Aorta (tissue), 5 donors: ENCODE measurements at regions not wholly inside any gene's neighbourhood (a gene's known extent, or its start where the extent isn't known, plus 50 kb on each side); places are given as distances from the start of the nearest gene placed in this dataset.

ENCODE experiments used
- ATAC-seq: fragments of 200-7000 bp; cut with Tn5 transposase; one replicate; pipeline ENCODE4 v1.9.1; 2022; ENCODE audit warnings: moderate library complexity; ENCODE audit not compliant: low FRiP score
- DNase-seq, 2 donors: peaks; one replicate each; pipeline ENCODE4 v3.0.0-alpha.2; 2020
- H3K27ac ChIP-seq, 2 donors: one replicate each; pipeline ENCODE4 v1.5.1; 2013; ENCODE audit warnings: low read length in 2 of 2, mild to moderate bottlenecking in 2 of 2, moderate library complexity in 2 of 2, control low read depth in 1 of 2, inconsistent platforms in 1 of 2, low read depth in 1 of 2
- H3K27me3 ChIP-seq, 2 donors: one replicate each; pipeline ENCODE4 v1.6.1; 2013; ENCODE audit warnings: control low read depth in 1 of 2, low read length in 1 of 2, mild to moderate bottlenecking in 1 of 2, moderate library complexity in 1 of 2; ENCODE audit not compliant: insufficient read depth in 2 of 2, control insufficient read depth in 1 of 2
- H3K36me3 ChIP-seq, 2 donors: one replicate each; pipeline ENCODE4 v1.6.1; 2013; ENCODE audit warnings: control low read depth in 1 of 2, low read length in 1 of 2, mild to moderate bottlenecking in 1 of 2; ENCODE audit not compliant: insufficient read depth in 2 of 2, control insufficient read depth in 1 of 2
- H3K4me1 ChIP-seq, 2 donors: one replicate each; pipeline ENCODE4 v1.6.1; 2013; ENCODE audit warnings: low read length in 2 of 2, control low read depth in 1 of 2, mild to moderate bottlenecking in 1 of 2, moderate library complexity in 1 of 2; ENCODE audit not compliant: insufficient read depth in 2 of 2, control insufficient read depth in 1 of 2
- H3K4me3 ChIP-seq, 2 donors: one replicate each; pipeline ENCODE4 v1.5.1; 2013; ENCODE audit warnings: low read length in 2 of 2, control low read depth in 1 of 2, mild to moderate bottlenecking in 1 of 2
- H3K9me3 ChIP-seq: one replicate; pipeline ENCODE4 v1.6.1; 2013; ENCODE audit warnings: mild to moderate bottlenecking, low read length; ENCODE audit not compliant: control insufficient read depth
- WGBS, 2 donors: extraction: QIAGEN DNeasy Blood & Tissue Kit; methylation state at CpG; one replicate each; pipeline ENCODE4 v1.1.7; 2013; 5-methylcytosine and 5-hydroxymethylcytosine counted together
- intact Hi-C, 2 donors: fragments of 100-400 bp; cut with DNase I; formaldehyde crosslinking; loops; one replicate each; pipeline versions ENCODE4 v1.14.2 to v1.15.0; 2022
- donor health status: healthy with polysubstance abuse.
- donor health status: Bipolar disorder and iron deficiency.
- donor health status: DM: no; HTN: no; CAD: no.
- donor health status: DM: no; HTN: no; CAD: no.
- donor health status: DM: yes; HTN: yes; CAD: no.

GRCh38 chr16:10232757-10233156 lies 50.5 kb upstream of the GRIN2A start:
- H3K4me1 ChIP-seq: no peaks in the 10 kb centered on the region
- intact Hi-C loops: no loop called here
- H3K4me3 ChIP-seq: no peak overlapping the region
- H3K27me3 ChIP-seq: peaks cover 0 to 4% of the 10 kb centered on the region in 2 donors
- H3K36me3 ChIP-seq: no peaks in the 10 kb centered on the region
- no peak overlapping the region for H3K27ac ChIP-seq
- H3K9me3 ChIP-seq: peaks cover 14% of the 10 kb centered on the region
- 80 to 95% methylated on average over 1 of the region's 1 CpG for WGBS, 2 donors
- no peak for ATAC-seq
- DNase-seq: no peak

GRCh38 chr16:10239640-10240039 lies 57.4 kb upstream of the GRIN2A start:
- H3K27me3 ChIP-seq: no peaks in the 10 kb centered on the region
- no peaks in the 10 kb centered on the region for H3K36me3 ChIP-seq
- no peaks in the 10 kb centered on the region for H3K9me3 ChIP-seq
- H3K4me3 ChIP-seq: no peak overlapping the region
- 65 to 69% methylated on average over 8 of the region's 8 CpGs for WGBS, 2 donors
- no peak overlapping the region for H3K27ac ChIP-seq
- DNase-seq (no peak), ATAC-seq (no peak)
- no peaks in the 10 kb centered on the region for H3K4me1 ChIP-seq
- intact Hi-C loops: no loop called here

GRCh38 chr16:10240854-10241613 lies 58.8 kb upstream of the GRIN2A start:
- H3K36me3 ChIP-seq: no peaks in the 10 kb centered on the region
- intact Hi-C loops: no loop called here
- no peak overlapping the region for H3K27ac ChIP-seq

GRCh38 chr16:10242097-10242496 lies 59.9 kb upstream of the GRIN2A start:
- ATAC-seq (no peak), DNase-seq (no peak)
- WGBS, 2 donors: 6 to 10% methylated on average over 2 of the region's 2 CpGs
- H3K36me3 ChIP-seq: no peaks in the 10 kb centered on the region
- H3K27me3 ChIP-seq: no peaks in the 10 kb centered on the region
- no peak overlapping the region for H3K27ac ChIP-seq
- no peak overlapping the region for H3K4me3 ChIP-seq
- H3K9me3 ChIP-seq: no peaks in the 10 kb centered on the region
- H3K4me1 ChIP-seq: no peaks in the 10 kb centered on the region
- intact Hi-C loops: no loop called here

More at GRCh38 chr16:10240854-10241613, 58.8 kb upstream of the GRIN2A start:
- H3K9me3 ChIP-seq: no peaks in the 10 kb centered on the region
- 71 to 77% methylated on average over 7 of the region's 7 CpGs for WGBS, 2 donors
- H3K4me3 ChIP-seq: no peak overlapping the region
- no peaks in the 10 kb centered on the region for H3K4me1 ChIP-seq
- DNase-seq (no peak), ATAC-seq (no peak)
- H3K27me3 ChIP-seq: no peaks in the 10 kb centered on the region

GRCh38 chr16:10242916-10243315 lies 60.7 kb upstream of the GRIN2A start:
- Histone ChIP-seq H3K36me3 (no peaks in the 10 kb centered on the region), H3K4me1 (no peaks in the 10 kb centered on the region), H3K27ac (no peak overlapping the region), H3K9me3 (no peaks in the 10 kb centered on the region), H3K4me3 (no peak overlapping the region), H3K27me3 (no peaks in the 10 kb centered on the region)
- DNase-seq (no peak), ATAC-seq (no peak)
- intact Hi-C loops: no loop called here
- 85 to 91% methylated on average over 6 of the region's 6 CpGs for WGBS, 2 donors

- H3K9me3 ChIP-seq: no peaks in the 10 kb centered on the region
- H3K4me3 ChIP-seq: no peak overlapping the region
- H3K27ac ChIP-seq: no peak overlapping the region
- H3K4me1 ChIP-seq: no peaks in the 10 kb centered on the region
- DNase-seq: no peak
- intact Hi-C loops: no loop called here
- ATAC-seq: no peak
- H3K36me3 ChIP-seq: no peaks in the 10 kb centered on the region
- no peaks in the 10 kb centered on the region for H3K27me3 ChIP-seq
- WGBS, 2 donors: 34 to 44% methylated on average over 10 of the region's 10 CpGs
Measured at GRCh38 chr16:10245002-10245401, 62.8 kb upstream of the GRIN2A start.

- Histone ChIP-seq H3K4me3 (no peak overlapping the region), H3K9me3 (no peaks in the 10 kb centered on the region), H3K4me1 (no peaks in the 10 kb centered on the region), H3K27ac (no peak overlapping the region), H3K36me3 (no peaks in the 10 kb centered on the region), H3K27me3 (no peaks in the 10 kb centered on the region)
- 38 to 39% methylated on average over 12 of the region's 12 CpGs for whole genome bisulfite sequencing, 2 donors
- no peak for ATAC-seq
- no peak for DNase-seq
- intact Hi-C loops: loop anchor here in 1 of 2 donors (5.0 kb wide), 1 partner anchor 487 kb away; no protein-coding TSS in a partner anchor
Measured at GRCh38 chr16:10250137-10250828, 68.1 kb upstream of the GRIN2A start.

GRCh38 chr16:10252155-10252554 lies 69.9 kb upstream of the GRIN2A start:
- no peaks in the 10 kb centered on the region for H3K27me3 ChIP-seq
- no peaks in the 10 kb centered on the region for H3K36me3 ChIP-seq
- intact Hi-C loops: loop anchor here in 1 of 2 donors (5.0 kb wide), 1 partner anchor 485 kb away; no protein-coding TSS in a partner anchor
- 88 to 91% methylated on average over 31 of the region's 31 CpGs for WGBS, 2 donors
- H3K9me3 ChIP-seq: no peaks in the 10 kb centered on the region
- no peak for DNase-seq
- ATAC-seq: no peak
- no peak overlapping the region for H3K4me3 ChIP-seq
- H3K27ac ChIP-seq: no peak overlapping the region
- H3K4me1 ChIP-seq: no peaks in the 10 kb centered on the region

- H3K4me1 ChIP-seq: no peaks in the 10 kb centered on the region
- ATAC-seq: no peak
- 62 to 64% methylated on average over 10 of the region's 10 CpGs for WGBS, 2 donors
- no peak overlapping the region for H3K4me3 ChIP-seq
- intact Hi-C loops: loop anchor here in 1 of 2 donors (5.0 kb wide), 1 partner anchor 484 kb away; no protein-coding TSS in a partner anchor
- H3K27me3 ChIP-seq: no peaks in the 10 kb centered on the region
- no peaks in the 10 kb centered on the region for H3K36me3 ChIP-seq
- no peak overlapping the region for H3K27ac ChIP-seq
- no peaks in the 10 kb centered on the region for H3K9me3 ChIP-seq
- DNase-seq: no peak
Measured at GRCh38 chr16:10253409-10253808, 71.2 kb upstream of the GRIN2A start.
